ENCODE measurements at regions not wholly inside any gene's neighbourhood (a gene's known extent, or its start where the extent isn't known, plus 50 kb on each side); places are given as distances from the start of the nearest gene placed in this dataset.
"Not testable (repeated sequence)": the region's sequence is repeated elsewhere in the genome, so short reads cannot be mapped to it uniquely, and the experiment has no call there.

DNA sequence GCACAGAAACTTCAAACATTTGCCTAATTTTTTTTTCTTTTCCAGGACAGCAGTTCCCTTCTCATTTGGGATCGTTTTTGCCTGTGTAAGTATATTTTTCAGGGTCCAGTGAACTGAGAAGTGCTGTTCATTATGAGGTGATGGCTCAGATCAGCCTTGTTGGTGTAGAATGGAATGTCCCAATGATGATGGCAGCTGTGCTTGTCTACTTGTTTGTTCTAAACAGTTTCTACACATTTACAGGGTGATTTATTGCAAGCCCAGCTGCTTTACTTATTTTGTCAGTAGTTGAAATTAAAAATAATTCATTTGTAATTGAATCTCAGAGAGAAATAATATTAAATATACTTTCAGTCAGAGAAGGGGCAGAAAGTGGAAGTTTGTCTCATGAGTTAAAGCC, 337.6 kb upstream of the SEMA6A start:
- no peak for DNase-seq (ENCODE audit: low read depth, low spot score)

- DNase-seq (ENCODE audit: low read depth, low spot score): no peak
Observed at GRCh38 chr5:116911074-116911473, 336.5 kb upstream of the SEMA6A start.

GRCh38 chr5:116908537-116908936, 333.9 kb upstream of the SEMA6A start:
- no peak for DNase-seq (ENCODE audit: low read depth, low spot score)

GRCh38 chr5:116905885-116906284, 331.3 kb upstream of the SEMA6A start:
- no peak for DNase-seq (ENCODE audit: low read depth, low spot score)

- DNase-seq (ENCODE audit: low read depth, low spot score): no peak
Observed at GRCh38 chr5:116900793-116901192, 326.2 kb upstream of the SEMA6A start.

- DNase-seq (ENCODE audit: low read depth, low spot score): no peak
Observed at GRCh38 chr5:116898917-116899316, 324.3 kb upstream of the SEMA6A start.

DNA sequence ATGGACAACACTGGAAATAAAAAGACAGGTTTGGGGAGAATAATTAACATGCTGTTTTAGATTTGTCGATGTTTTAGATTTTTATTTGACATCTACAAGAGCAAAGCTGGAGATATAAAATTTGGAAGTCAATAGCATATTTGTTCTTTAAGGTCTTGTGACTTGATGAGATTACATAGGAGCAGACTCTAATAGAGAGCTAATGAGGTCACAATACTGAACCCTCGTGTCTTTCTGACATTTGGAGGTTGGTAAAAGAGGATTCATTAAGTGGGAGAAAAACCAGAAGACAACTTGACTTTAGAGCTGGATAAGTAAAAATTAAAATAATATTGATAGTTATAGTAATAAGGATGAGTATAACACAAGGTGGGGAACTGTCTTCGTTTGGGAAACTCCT, 322.7 kb upstream of the SEMA6A start:
- no peak for DNase-seq (ENCODE audit: low read depth, low spot score)

GRCh38 chr5:116896001-116896400, 321.4 kb upstream of the SEMA6A start:
- no peak for DNase-seq (ENCODE audit: low read depth, low spot score)

GRCh38 chr5:116892993-116893392, 318.4 kb upstream of the SEMA6A start:
- DNase-seq (ENCODE audit: low read depth, low spot score): no peak

- no peak for DNase-seq (ENCODE audit: low read depth, low spot score)
Observed at GRCh38 chr5:116887104-116887503, 312.5 kb upstream of the SEMA6A start.

- DNase-seq (ENCODE audit: low read depth, low spot score): no peak
Observed at GRCh38 chr5:116885825-116886224, 311.2 kb upstream of the SEMA6A start.

DNA sequence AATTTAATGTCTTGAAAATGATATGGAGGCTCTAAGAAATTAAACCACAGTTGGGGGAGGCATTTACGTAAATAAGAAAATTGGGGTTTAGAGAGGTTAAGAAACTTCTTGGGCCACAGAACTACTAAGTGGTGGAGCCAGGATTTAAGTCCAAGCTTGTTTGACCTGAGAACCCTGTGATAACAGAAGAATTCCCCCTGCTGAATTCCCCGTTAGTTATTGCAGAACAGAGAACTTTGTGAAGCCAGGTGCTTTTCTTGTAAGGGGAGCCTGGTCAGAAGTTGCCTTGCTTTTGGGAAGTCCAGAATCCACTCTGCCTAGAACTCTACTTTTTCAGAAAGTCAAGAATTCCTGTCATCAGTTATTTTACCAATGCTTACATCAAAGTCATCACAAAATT, 309.3 kb upstream of the SEMA6A start:
- no peak for DNase-seq (ENCODE audit: low read depth, low spot score)

GRCh38 chr5:116881921-116882531, 307.4 kb upstream of the SEMA6A start:
- no peak for DNase-seq (ENCODE audit: low read depth, low spot score)

DNA sequence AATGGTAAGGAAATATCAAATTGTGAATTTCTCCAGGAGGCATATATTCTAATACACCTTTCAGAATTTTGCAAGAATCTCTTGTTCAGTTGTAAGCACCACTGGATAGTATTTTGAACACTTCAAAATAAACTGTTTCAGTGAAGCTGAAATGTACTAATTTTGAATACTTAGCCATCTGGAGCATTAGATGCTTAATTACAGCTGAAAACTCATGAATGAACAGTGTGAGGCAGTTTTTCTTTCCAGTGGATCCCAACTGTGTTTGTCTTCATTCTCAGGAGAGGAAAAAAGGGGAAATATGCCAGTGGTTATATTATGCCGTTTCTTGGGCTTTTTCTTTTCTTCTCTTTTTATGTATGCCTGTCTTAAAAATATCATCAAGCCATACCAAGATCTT, 306.0 kb upstream of the SEMA6A start:
- no peak for DNase-seq (ENCODE audit: low read depth, low spot score)

DNA sequence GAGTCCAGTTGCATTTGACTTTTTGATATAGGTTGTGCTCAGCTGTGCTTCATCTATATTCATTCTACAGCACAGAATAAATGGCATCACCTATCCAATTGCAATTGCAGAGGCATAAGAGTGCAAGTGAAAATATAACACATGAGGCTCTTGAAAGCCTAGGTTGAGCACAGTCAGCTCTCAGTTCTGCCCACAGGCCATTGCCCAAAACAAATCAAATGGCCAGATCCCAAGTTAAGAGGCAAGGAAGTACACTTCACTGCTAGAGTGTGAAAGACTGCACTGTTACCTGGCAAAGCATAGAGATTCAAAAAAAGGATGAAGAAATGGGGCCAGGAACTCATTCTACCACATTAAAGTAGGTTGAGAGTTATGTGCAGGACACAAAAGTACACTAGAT, 305.5 kb upstream of the SEMA6A start:
- DNase-seq (ENCODE audit: low read depth, low spot score): no peak

DNA sequence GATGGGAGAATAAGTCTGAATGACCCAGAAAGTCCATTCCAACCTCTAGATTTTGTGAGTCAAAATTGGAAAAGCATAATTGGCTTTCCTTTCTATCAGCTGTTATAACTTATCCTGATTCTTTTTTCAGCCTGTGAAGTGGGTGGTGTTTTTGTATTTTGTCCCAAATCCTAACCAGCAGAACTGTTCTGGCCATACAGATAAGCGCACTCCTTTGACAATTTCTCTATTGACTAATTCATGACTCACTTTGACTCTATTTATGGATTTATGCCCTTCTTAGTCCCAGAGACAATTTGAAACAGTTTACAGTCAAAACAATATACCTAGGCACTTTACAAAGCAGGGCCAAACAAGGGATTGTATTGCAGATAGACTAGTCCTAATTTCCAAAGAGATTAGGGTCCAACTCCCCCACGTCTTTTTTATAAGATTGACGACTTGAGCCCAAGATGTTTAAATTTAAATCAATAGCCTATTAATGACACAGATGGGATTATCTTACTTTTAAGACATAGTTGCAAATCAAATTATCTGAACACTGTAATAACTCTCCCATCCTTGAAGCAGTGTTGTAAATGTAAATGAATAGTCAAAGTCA, 301.7 kb upstream of the SEMA6A start:
- no peak for DNase-seq (ENCODE audit: low read depth, low spot score)

GRCh38 chr5:116872986-116873385, 298.4 kb upstream of the SEMA6A start:
- no peak for DNase-seq (ENCODE audit: low read depth, low spot score)

- no peak for DNase-seq (ENCODE audit: low read depth, low spot score)
Observed at GRCh38 chr5:116872486-116872885, 297.9 kb upstream of the SEMA6A start.

GRCh38 chr5:116867825-116868224, 293.2 kb upstream of the SEMA6A start:
- not testable (repeated sequence) for DNase-seq (ENCODE audit: low read depth, low spot score)

GRCh38 chr5:116865651-116866050, 291.0 kb upstream of the SEMA6A start:
- no peak for DNase-seq (ENCODE audit: low read depth, low spot score)

DNA sequence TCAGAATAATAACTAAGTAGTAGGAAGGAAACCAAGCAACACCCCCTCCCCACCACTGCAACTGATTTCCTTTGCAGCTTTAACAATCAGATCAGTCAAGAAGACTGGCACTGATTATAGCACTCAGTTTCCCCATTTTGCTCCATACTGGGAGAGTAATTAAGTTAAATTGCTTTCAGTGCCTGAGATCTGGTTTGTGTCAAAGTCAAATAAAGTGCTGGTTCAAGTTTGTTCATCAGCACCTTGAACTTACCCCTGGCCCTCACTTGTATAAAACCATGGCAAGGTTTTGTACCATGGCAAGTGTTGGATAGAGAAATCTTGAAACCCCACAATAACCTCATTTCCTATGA, 290.2 kb upstream of the SEMA6A start:
- DNase-seq (ENCODE audit: low read depth, low spot score): no peak

GRCh38 chr5:116864157-116864837, 289.7 kb upstream of the SEMA6A start:
- DNase-seq (ENCODE audit: low read depth, low spot score): no peak

Measured in brain pericyte (primary cell).